WTC11 (cell line): ENCODE measurements at regions not wholly inside any gene's neighbourhood (a gene's known extent, or its start where the extent isn't known, plus 50 kb on each side); places are given as distances from the start of the nearest gene placed in this dataset.

Experiments
- ATAC-seq: fragments of 200-7000 bp; cut with Tn5 transposase; 2 replicates; pipeline ENCODE4 v1.10.0; 2021; ENCODE audit warnings: mild to moderate bottlenecking, moderate library complexity
- CTCF ChIA-PET: fragments of 300-600 bp; sonication (Branson Sonifier 250); formaldehyde crosslinking; loops from one replicate; lab custom pipeline; 2021; ENCODE audit warnings: antibody characterized with exemption; lab: Charles Lee
- POLR2A ChIA-PET: fragments of 350-600 bp; sonication (Branson Sonifier 250); formaldehyde crosslinking; loops from one replicate; lab custom pipeline; 2021; ENCODE audit warnings: antibody characterized with exemption; lab: Charles Lee
- DNase-seq: peaks from one replicate; pipeline ENCODE4 v3.0.0; 2021; ENCODE audit warnings: low spot score
- H3K27ac Mint-ChIP-seq: 2 replicates; pipeline ENCODE4 v1.8.0; 2021; ENCODE audit warnings: mixed read lengths
- H3K27me3 Mint-ChIP-seq: 2 replicates; pipeline ENCODE4 v1.8.0; 2021; ENCODE audit warnings: low read depth, mild to moderate bottlenecking, moderate library complexity, mixed read lengths
- H3K36me3 Mint-ChIP-seq: 2 replicates; pipeline ENCODE4 v1.8.0; 2021; ENCODE audit warnings: mixed read lengths
- H3K4me1 Mint-ChIP-seq: 2 replicates; pipeline ENCODE4 v1.8.0; 2022; ENCODE audit warnings: mixed read lengths
- H3K4me3 Mint-ChIP-seq: 2 replicates; pipeline ENCODE4 v1.8.0; 2021; ENCODE audit warnings: mild to moderate bottlenecking, moderate library complexity, mixed read lengths
- H3K9me3 Mint-ChIP-seq: 2 replicates; pipeline ENCODE4 v1.8.0; 2021; ENCODE audit warnings: mixed read lengths
- ATF1 ChIP-seq: sonication (generic); formaldehyde crosslinking; IDR thresholded peaks from 2 replicates; pipeline ENCODE4 v1.8.1; 2023; ENCODE audit warnings: mild to moderate bottlenecking, moderate library complexity, missing genetic modification reagents
- CBFB ChIP-seq: sonication (generic); formaldehyde crosslinking; IDR thresholded peaks from 2 replicates; pipeline ENCODE4 v1.8.1; 2022; ENCODE audit warnings: mild to moderate bottlenecking, low read depth, missing genetic modification reagents
- CREB1 ChIP-seq: sonication (generic); formaldehyde crosslinking; IDR thresholded peaks from 2 replicates; pipeline ENCODE4 v1.8.0; 2023; ENCODE audit warnings: mild to moderate bottlenecking, missing genetic modification reagents
- CREM ChIP-seq: sonication (generic); formaldehyde crosslinking; IDR thresholded peaks from 2 replicates; pipeline ENCODE4 v1.8.1; 2022; ENCODE audit warnings: mild to moderate bottlenecking, missing genetic modification reagents, moderate library complexity
- FOXK1 ChIP-seq: sonication (generic); formaldehyde crosslinking; IDR thresholded peaks from 2 replicates; pipeline ENCODE4 v1.8.0; 2022; ENCODE audit warnings: mild to moderate bottlenecking, moderate library complexity, missing genetic modification reagents
- GABPB1 ChIP-seq: sonication (generic); formaldehyde crosslinking; IDR thresholded peaks from 2 replicates; pipeline ENCODE4 v1.8.1; 2023; ENCODE audit warnings: mild to moderate bottlenecking, missing genetic modification reagents
- HMGA2 ChIP-seq: fragments of 250-450 bp; sonication (Bioruptor Pico); IDR thresholded peaks from 2 replicates; pipeline ENCODE4 v1.4.0; 2021; ENCODE audit warnings: mild to moderate bottlenecking, moderate library complexity
- RORB ChIP-seq: fragments of 250-450 bp; sonication (Bioruptor Pico); IDR thresholded peaks from 2 replicates; pipeline ENCODE4 v1.9.0; 2021; ENCODE audit warnings: mild to moderate bottlenecking
- SOX15 ChIP-seq: fragments of 250-450 bp; sonication (Bioruptor Pico); IDR thresholded peaks from 2 replicates; pipeline ENCODE4 v1.9.0; 2021; ENCODE audit warnings: mild to moderate bottlenecking
- TCF7 ChIP-seq: sonication (generic); formaldehyde crosslinking; IDR thresholded peaks from 2 replicates; pipeline ENCODE4 v1.8.0; 2022; ENCODE audit warnings: mild to moderate bottlenecking, low read depth, missing genetic modification reagents, moderate library complexity
- ZNF263 ChIP-seq: sonication (generic); formaldehyde crosslinking; IDR thresholded peaks from 2 replicates; pipeline ENCODE4 v1.8.1; 2022; ENCODE audit warnings: low read depth, mild to moderate bottlenecking, moderate library complexity, missing genetic modification reagents
- TF ChIP-seq, protein P1 (sequence below): sonication (generic); formaldehyde crosslinking; IDR thresholded peaks from 2 replicates; pipeline ENCODE4 v1.8.1; 2022; ENCODE audit warnings: mild to moderate bottlenecking, moderate library complexity, missing genetic modification reagents
- TF ChIP-seq, protein P2 (sequence below): fragments of 200-600 bp; IDR thresholded peaks from 2 replicates; pipeline ENCODE4 v1.8.0; 2022; ENCODE audit warnings: antibody characterized with exemption
- TF ChIP-seq, protein P3 (sequence below): fragments of 250-450 bp; sonication (Bioruptor Pico); IDR thresholded peaks from 2 replicates; pipeline ENCODE4 v1.9.0; 2021; ENCODE audit warnings: moderate library complexity, mild to moderate bottlenecking, inconsistent platforms, borderline replicate concordance
- TF ChIP-seq, protein P4 (sequence below): sonication (generic); formaldehyde crosslinking; IDR thresholded peaks from 2 replicates; pipeline ENCODE4 v1.8.1; 2023; ENCODE audit warnings: mild to moderate bottlenecking, missing genetic modification reagents, borderline replicate concordance
- TF ChIP-seq, protein P5 (sequence below): sonication (generic); formaldehyde crosslinking; IDR thresholded peaks from 2 replicates; pipeline ENCODE4 v1.8.0; 2023; ENCODE audit warnings: mild to moderate bottlenecking, missing genetic modification reagents
- TF ChIP-seq, protein P6 (sequence below): sonication (generic); formaldehyde crosslinking; IDR thresholded peaks from 2 replicates; pipeline ENCODE4 v1.8.0; 2023; ENCODE audit warnings: missing genetic modification reagents
- TF ChIP-seq, protein P7 (sequence below): sonication (generic); formaldehyde crosslinking; IDR thresholded peaks from 2 replicates; pipeline ENCODE4 v1.8.1; 2022; ENCODE audit warnings: missing genetic modification reagents, borderline replicate concordance
- TF ChIP-seq, protein P8 (sequence below): sonication (generic); formaldehyde crosslinking; IDR thresholded peaks from 2 replicates; pipeline ENCODE4 v1.8.0; 2022; ENCODE audit warnings: missing genetic modification reagents

DNA sequence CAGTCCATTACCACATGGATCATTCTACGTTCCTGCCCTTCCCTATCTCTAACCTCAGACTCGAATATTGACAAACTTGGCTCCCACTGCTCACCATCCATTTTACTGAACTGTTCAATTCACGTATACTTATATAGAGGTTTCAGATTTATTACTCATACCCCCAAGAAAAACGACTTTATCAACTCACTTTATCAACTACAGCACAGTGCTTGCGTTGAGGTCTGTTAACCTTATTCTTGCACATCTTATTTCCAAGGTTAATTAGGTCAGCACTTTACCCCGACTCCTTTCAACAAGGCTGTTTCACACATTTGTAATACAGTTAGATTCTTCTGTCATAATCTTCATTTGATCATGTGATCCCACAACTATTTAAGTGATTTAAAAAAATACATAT is 162.3 kb upstream of the AHR start:
- Mint-ChIP-seq H3K27ac (no peak overlapping the region), H3K36me3 (no peaks in the 10 kb centered on the region), H3K27me3 (no peaks in the 10 kb centered on the region), H3K4me3 (no peak overlapping the region), H3K4me1 (no peaks in the 10 kb centered on the region), H3K9me3 (no peaks in the 10 kb centered on the region)
- ChIA-PET POLR2A (no interaction called here), CTCF (no interaction called here)
- TF ChIP-seq CBFB (CRISPR knock-in tag) (no peak), CREB1 (CRISPR knock-in tag) (no peak), TCF7 (no peak), RORB (CRISPR knock-in tag) (no peak), ZNF263 (CRISPR knock-in tag) (no peak), ATF1 (CRISPR knock-in tag) (no peak), HMGA2 (CRISPR knock-in tag) (no peak), SOX15 (no peak), GABPB1 (CRISPR knock-in tag) (no peak), CREM (CRISPR knock-in tag) (no peak), FOXK1 (CRISPR knock-in tag) (no peak)
- TF ChIP-seq, protein P1, sequence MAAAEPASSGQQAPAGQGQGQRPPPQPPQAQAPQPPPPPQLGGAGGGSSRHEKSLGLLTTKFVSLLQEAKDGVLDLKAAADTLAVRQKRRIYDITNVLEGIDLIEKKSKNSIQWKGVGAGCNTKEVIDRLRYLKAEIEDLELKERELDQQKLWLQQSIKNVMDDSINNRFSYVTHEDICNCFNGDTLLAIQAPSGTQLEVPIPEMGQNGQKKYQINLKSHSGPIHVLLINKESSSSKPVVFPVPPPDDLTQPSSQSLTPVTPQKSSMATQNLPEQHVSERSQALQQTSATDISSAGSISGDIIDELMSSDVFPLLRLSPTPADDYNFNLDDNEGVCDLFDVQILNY (CRISPR knock-in tag) = no peak
- TF ChIP-seq, protein P2, sequence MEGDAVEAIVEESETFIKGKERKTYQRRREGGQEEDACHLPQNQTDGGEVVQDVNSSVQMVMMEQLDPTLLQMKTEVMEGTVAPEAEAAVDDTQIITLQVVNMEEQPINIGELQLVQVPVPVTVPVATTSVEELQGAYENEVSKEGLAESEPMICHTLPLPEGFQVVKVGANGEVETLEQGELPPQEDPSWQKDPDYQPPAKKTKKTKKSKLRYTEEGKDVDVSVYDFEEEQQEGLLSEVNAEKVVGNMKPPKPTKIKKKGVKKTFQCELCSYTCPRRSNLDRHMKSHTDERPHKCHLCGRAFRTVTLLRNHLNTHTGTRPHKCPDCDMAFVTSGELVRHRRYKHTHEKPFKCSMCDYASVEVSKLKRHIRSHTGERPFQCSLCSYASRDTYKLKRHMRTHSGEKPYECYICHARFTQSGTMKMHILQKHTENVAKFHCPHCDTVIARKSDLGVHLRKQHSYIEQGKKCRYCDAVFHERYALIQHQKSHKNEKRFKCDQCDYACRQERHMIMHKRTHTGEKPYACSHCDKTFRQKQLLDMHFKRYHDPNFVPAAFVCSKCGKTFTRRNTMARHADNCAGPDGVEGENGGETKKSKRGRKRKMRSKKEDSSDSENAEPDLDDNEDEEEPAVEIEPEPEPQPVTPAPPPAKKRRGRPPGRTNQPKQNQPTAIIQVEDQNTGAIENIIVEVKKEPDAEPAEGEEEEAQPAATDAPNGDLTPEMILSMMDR = no peak
- TF ChIP-seq, protein P3, sequence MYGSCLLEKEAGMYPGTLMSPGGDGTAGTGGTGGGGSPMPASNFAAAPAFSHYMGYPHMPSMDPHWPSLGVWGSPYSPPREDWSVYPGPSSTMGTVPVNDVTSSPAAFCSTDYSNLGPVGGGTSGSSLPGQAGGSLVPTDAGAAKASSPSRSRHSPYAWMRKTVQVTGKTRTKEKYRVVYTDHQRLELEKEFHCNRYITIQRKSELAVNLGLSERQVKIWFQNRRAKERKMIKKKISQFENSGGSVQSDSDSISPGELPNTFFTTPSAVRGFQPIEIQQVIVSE (CRISPR knock-in tag) = no peak
- TF ChIP-seq, protein P4, sequence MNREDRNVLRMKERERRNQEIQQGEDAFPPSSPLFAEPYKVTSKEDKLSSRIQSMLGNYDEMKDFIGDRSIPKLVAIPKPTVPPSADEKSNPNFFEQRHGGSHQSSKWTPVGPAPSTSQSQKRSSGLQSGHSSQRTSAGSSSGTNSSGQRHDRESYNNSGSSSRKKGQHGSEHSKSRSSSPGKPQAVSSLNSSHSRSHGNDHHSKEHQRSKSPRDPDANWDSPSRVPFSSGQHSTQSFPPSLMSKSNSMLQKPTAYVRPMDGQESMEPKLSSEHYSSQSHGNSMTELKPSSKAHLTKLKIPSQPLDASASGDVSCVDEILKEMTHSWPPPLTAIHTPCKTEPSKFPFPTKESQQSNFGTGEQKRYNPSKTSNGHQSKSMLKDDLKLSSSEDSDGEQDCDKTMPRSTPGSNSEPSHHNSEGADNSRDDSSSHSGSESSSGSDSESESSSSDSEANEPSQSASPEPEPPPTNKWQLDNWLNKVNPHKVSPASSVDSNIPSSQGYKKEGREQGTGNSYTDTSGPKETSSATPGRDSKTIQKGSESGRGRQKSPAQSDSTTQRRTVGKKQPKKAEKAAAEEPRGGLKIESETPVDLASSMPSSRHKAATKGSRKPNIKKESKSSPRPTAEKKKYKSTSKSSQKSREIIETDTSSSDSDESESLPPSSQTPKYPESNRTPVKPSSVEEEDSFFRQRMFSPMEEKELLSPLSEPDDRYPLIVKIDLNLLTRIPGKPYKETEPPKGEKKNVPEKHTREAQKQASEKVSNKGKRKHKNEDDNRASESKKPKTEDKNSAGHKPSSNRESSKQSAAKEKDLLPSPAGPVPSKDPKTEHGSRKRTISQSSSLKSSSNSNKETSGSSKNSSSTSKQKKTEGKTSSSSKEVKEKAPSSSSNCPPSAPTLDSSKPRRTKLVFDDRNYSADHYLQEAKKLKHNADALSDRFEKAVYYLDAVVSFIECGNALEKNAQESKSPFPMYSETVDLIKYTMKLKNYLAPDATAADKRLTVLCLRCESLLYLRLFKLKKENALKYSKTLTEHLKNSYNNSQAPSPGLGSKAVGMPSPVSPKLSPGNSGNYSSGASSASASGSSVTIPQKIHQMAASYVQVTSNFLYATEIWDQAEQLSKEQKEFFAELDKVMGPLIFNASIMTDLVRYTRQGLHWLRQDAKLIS (CRISPR knock-in tag) = no peak
- TF ChIP-seq, protein P5, sequence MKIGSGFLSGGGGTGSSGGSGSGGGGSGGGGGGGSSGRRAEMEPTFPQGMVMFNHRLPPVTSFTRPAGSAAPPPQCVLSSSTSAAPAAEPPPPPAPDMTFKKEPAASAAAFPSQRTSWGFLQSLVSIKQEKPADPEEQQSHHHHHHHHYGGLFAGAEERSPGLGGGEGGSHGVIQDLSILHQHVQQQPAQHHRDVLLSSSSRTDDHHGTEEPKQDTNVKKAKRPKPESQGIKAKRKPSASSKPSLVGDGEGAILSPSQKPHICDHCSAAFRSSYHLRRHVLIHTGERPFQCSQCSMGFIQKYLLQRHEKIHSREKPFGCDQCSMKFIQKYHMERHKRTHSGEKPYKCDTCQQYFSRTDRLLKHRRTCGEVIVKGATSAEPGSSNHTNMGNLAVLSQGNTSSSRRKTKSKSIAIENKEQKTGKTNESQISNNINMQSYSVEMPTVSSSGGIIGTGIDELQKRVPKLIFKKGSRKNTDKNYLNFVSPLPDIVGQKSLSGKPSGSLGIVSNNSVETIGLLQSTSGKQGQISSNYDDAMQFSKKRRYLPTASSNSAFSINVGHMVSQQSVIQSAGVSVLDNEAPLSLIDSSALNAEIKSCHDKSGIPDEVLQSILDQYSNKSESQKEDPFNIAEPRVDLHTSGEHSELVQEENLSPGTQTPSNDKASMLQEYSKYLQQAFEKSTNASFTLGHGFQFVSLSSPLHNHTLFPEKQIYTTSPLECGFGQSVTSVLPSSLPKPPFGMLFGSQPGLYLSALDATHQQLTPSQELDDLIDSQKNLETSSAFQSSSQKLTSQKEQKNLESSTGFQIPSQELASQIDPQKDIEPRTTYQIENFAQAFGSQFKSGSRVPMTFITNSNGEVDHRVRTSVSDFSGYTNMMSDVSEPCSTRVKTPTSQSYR (CRISPR knock-in tag) = no peak
- TF ChIP-seq, protein P6, sequence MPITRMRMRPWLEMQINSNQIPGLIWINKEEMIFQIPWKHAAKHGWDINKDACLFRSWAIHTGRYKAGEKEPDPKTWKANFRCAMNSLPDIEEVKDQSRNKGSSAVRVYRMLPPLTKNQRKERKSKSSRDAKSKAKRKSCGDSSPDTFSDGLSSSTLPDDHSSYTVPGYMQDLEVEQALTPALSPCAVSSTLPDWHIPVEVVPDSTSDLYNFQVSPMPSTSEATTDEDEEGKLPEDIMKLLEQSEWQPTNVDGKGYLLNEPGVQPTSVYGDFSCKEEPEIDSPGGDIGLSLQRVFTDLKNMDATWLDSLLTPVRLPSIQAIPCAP (CRISPR knock-in tag) = no peak
- TF ChIP-seq, protein P7, sequence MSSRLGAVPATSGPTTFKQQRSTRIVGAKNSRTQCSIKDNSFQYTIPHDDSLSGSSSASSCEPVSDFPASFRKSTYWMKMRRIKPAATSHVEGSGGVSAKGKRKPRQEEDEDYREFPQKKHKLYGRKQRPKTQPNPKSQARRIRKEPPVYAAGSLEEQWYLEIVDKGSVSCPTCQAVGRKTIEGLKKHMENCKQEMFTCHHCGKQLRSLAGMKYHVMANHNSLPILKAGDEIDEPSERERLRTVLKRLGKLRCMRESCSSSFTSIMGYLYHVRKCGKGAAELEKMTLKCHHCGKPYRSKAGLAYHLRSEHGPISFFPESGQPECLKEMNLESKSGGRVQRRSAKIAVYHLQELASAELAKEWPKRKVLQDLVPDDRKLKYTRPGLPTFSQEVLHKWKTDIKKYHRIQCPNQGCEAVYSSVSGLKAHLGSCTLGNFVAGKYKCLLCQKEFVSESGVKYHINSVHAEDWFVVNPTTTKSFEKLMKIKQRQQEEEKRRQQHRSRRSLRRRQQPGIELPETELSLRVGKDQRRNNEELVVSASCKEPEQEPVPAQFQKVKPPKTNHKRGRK (CRISPR knock-in tag) = no peak
- TF ChIP-seq, protein P8, sequence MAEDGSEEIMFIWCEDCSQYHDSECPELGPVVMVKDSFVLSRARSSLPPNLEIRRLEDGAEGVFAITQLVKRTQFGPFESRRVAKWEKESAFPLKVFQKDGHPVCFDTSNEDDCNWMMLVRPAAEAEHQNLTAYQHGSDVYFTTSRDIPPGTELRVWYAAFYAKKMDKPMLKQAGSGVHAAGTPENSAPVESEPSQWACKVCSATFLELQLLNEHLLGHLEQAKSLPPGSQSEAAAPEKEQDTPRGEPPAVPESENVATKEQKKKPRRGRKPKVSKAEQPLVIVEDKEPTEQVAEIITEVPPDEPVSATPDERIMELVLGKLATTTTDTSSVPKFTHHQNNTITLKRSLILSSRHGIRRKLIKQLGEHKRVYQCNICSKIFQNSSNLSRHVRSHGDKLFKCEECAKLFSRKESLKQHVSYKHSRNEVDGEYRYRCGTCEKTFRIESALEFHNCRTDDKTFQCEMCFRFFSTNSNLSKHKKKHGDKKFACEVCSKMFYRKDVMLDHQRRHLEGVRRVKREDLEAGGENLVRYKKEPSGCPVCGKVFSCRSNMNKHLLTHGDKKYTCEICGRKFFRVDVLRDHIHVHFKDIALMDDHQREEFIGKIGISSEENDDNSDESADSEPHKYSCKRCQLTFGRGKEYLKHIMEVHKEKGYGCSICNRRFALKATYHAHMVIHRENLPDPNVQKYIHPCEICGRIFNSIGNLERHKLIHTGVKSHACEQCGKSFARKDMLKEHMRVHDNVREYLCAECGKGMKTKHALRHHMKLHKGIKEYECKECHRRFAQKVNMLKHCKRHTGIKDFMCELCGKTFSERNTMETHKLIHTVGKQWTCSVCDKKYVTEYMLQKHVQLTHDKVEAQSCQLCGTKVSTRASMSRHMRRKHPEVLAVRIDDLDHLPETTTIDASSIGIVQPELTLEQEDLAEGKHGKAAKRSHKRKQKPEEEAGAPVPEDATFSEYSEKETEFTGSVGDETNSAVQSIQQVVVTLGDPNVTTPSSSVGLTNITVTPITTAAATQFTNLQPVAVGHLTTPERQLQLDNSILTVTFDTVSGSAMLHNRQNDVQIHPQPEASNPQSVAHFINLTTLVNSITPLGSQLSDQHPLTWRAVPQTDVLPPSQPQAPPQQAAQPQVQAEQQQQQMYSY (CRISPR knock-in tag) = no peak
- no peak for ATAC-seq
- DNase-seq = no peak
